Hepatocyte (in vitro differentiated cells): ENCODE measurements at regions not wholly inside any gene's neighbourhood (a gene's known extent, or its start where the extent isn't known, plus 50 kb on each side); places are given as distances from the start of the nearest gene placed in this dataset.

Experiments
- CTCF ChIP-seq: fragments of 200-600 bp; sonication (generic); IDR thresholded peaks from 2 replicates; pipeline ENCODE4 v1.5.1; 2016; ENCODE audit warnings: antibody characterized with exemption, mild to moderate bottlenecking; ENCODE audit not compliant: poor library complexity
- EZH2 ChIP-seq: fragments of 200-600 bp; sonication (generic); IDR thresholded peaks from 2 replicates; pipeline ENCODE4 v1.6.1; 2016; ENCODE audit warnings: antibody characterized with exemption, mild to moderate bottlenecking, borderline replicate concordance
- EZH2phosphoT487 ChIP-seq: fragments of 200-600 bp; sonication (generic); IDR thresholded peaks from one replicate; pipeline ENCODE4 v1.6.1; 2018; ENCODE audit warnings: antibody characterized with exemption, mild to moderate bottlenecking, low read depth, moderate library complexity; ENCODE audit not compliant: unreplicated experiment, severe bottlenecking

- TF ChIP-seq CTCF (no peak), EZH2phosphoT487 (no peak), EZH2 (no peak)
These were observed 63.0 kb upstream of the TAF11L2 start for GRCh38 chr5:17434982-17435381.
